ENCODE measurements at regions not wholly inside any gene's neighbourhood (a gene's known extent, or its start where the extent isn't known, plus 50 kb on each side); places are given as distances from the start of the nearest gene placed in this dataset.

DNA sequence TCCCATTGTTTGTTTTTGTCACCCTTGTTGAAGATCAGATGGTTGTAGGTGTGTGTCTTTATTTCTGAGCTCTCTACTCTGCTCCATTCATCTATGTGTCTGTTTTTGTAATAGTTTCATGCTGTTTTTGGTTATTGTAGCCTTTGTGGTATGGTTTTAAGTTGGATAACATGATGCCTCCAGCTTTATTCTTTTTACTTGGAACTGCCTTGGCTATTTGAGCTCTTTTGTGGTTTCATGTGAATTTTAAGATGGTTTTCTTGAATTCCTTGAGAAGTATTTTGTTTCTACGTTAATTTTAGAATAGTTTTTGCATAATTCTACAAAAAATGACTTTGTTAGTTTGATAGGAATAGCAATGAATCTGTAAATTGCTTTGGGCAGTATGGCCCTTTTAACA lies 170.0 kb upstream of the IGFBP3 start:
- Histone ChIP-seq H3K4me2 (ENCODE audit: low read length) (no peak overlapping the region), H3K4me1 (ENCODE audit: control insufficient read depth in 1 of 2, insufficient read depth in 2 of 2, low read length in 2 of 2) (no peaks in the 10 kb centered on the region), H2AFZ (ENCODE audit: low read depth, low read length, poor library complexity, severe bottlenecking) (no peak overlapping the region), H3K36me3 (ENCODE audit: control insufficient read depth in 1 of 2, insufficient read depth in 2 of 2, low read length in 2 of 2) (no peaks in the 10 kb centered on the region), H3K9me2 (ENCODE audit: insufficient read depth) (no peaks in the 10 kb centered on the region), H3K4me3 (replicated peaks in 1 of 2; ENCODE audit: low read depth in 1 of 2, low read length in 2 of 2) (no peak overlapping the region), H3K27me3 (ENCODE audit: insufficient read depth, low read length) (no peaks in the 10 kb centered on the region), H4K20me1 (ENCODE audit: insufficient read depth) (no peaks in the 10 kb centered on the region), H3K9ac (ENCODE audit: low read length) (no peak overlapping the region), H3K9me3 (ENCODE audit: control insufficient read depth in 1 of 2, insufficient read depth in 1 of 2, low read depth in 1 of 2, low read length in 2 of 2) (no peaks in the 10 kb centered on the region), H3K27ac (ENCODE audit: low read depth, low read length) (no peak overlapping the region), H3K79me2 (ENCODE audit: insufficient read depth, low read length) (no peaks in the 10 kb centered on the region)
- TF ChIP-seq ZNF274 (IDR thresholded peaks at IDR 0.05; ENCODE audit: low read depth, low read length) (no peak), ZFX (IDR thresholded peaks at IDR 0.05) (no peak), POLR2A (IDR thresholded peaks at IDR 0.05; ENCODE audit: borderline replicate concordance, extremely low read depth, insufficient read depth, insufficient read length) (no peak), JUND (IDR thresholded peaks at IDR 0.05) (no peak), EGR1 (IDR thresholded peaks at IDR 0.05; ENCODE audit: low read depth) (no peak), FOSL1 (IDR thresholded peaks at IDR 0.05; ENCODE audit: low read depth) (no peak)
- TF ChIP-seq, protein P1, sequence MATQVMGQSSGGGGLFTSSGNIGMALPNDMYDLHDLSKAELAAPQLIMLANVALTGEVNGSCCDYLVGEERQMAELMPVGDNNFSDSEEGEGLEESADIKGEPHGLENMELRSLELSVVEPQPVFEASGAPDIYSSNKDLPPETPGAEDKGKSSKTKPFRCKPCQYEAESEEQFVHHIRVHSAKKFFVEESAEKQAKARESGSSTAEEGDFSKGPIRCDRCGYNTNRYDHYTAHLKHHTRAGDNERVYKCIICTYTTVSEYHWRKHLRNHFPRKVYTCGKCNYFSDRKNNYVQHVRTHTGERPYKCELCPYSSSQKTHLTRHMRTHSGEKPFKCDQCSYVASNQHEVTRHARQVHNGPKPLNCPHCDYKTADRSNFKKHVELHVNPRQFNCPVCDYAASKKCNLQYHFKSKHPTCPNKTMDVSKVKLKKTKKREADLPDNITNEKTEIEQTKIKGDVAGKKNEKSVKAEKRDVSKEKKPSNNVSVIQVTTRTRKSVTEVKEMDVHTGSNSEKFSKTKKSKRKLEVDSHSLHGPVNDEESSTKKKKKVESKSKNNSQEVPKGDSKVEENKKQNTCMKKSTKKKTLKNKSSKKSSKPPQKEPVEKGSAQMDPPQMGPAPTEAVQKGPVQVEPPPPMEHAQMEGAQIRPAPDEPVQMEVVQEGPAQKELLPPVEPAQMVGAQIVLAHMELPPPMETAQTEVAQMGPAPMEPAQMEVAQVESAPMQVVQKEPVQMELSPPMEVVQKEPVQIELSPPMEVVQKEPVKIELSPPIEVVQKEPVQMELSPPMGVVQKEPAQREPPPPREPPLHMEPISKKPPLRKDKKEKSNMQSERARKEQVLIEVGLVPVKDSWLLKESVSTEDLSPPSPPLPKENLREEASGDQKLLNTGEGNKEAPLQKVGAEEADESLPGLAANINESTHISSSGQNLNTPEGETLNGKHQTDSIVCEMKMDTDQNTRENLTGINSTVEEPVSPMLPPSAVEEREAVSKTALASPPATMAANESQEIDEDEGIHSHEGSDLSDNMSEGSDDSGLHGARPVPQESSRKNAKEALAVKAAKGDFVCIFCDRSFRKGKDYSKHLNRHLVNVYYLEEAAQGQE (IDR thresholded peaks at IDR 0.05; ENCODE audit: low read depth) = no peak
- TF ChIP-seq, protein P2, sequence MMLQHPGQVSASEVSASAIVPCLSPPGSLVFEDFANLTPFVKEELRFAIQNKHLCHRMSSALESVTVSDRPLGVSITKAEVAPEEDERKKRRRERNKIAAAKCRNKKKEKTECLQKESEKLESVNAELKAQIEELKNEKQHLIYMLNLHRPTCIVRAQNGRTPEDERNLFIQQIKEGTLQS (IDR thresholded peaks at IDR 0.05) = no peak
- RAD21 ChIA-PET (ENCODE audit: low non-redundant PET in 1 of 2, low total read pairs in 2 of 2, uncharacterized antibody in 2 of 2, unreplicated experiment in 2 of 2) = no interaction called here
- POLR2A ChIA-PET = no interaction called here
- DNase-seq (ENCODE audit: low read depth, low spot score) = no peak
- CTCF ChIA-PET = no interaction called here
- intact Hi-C loops (cut with micrococcal nuclease) = no loop called here
- no TSS peak for BruUV-seq (replicated peaks)
- no peak for ATAC-seq

DNA sequence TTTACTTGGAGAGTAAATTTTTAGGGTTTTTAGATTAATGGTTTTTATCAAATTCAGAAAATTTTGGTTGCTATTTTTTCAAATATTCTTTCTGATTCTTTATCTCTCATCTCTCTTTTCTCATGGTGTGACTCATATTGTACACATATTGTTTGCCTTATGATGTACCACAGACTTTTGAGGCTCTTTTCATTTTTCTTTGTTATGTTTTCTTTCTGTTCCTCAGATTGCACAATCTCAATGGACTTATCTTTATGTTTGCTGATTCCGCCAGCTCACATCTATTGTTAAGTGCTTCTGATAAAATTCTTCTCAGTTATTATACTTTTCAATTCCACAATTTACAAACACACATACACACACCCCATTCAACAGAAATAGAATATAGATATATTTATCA lies 168.2 kb upstream of the IGFBP3 start:
- H3K79me2 ChIP-seq (ENCODE audit: insufficient read depth, low read length) = no peaks in the 10 kb centered on the region
- no peaks in the 10 kb centered on the region for H3K9me2 ChIP-seq (ENCODE audit: insufficient read depth)
- ChIA-PET RAD21 (ENCODE audit: low non-redundant PET in 1 of 2, low total read pairs in 2 of 2, uncharacterized antibody in 2 of 2, unreplicated experiment in 2 of 2) (no interaction called here), CTCF (no interaction called here), POLR2A (no interaction called here)
- H3K27ac ChIP-seq (ENCODE audit: low read depth, low read length) = no peak overlapping the region
- DNase-seq (ENCODE audit: low read depth, low spot score) = no peak
- no peak overlapping the region for H2AFZ ChIP-seq (ENCODE audit: low read depth, low read length, poor library complexity, severe bottlenecking)
- H3K27me3 ChIP-seq (ENCODE audit: insufficient read depth, low read length) = no peaks in the 10 kb centered on the region
- no peaks in the 10 kb centered on the region for H4K20me1 ChIP-seq (ENCODE audit: insufficient read depth)
- H3K4me2 ChIP-seq (ENCODE audit: low read length) = no peak overlapping the region
- H3K4me3 ChIP-seq (replicated peaks in 1 of 2; ENCODE audit: low read depth in 1 of 2, low read length in 2 of 2) = no peak overlapping the region
- H3K9ac ChIP-seq (ENCODE audit: low read length) = no peak overlapping the region
- ATAC-seq = no peak
- no TSS peak for BruUV-seq (replicated peaks)
- H3K4me1 ChIP-seq (ENCODE audit: control insufficient read depth in 1 of 2, insufficient read depth in 2 of 2, low read length in 2 of 2) = no peaks in the 10 kb centered on the region
- no peaks in the 10 kb centered on the region for H3K9me3 ChIP-seq (ENCODE audit: control insufficient read depth in 1 of 2, insufficient read depth in 1 of 2, low read depth in 1 of 2, low read length in 2 of 2)
- no peaks in the 10 kb centered on the region for H3K36me3 ChIP-seq (ENCODE audit: control insufficient read depth in 1 of 2, insufficient read depth in 2 of 2, low read length in 2 of 2)
- intact Hi-C loops (cut with micrococcal nuclease) = no loop called here
- no peak for TF ChIP-seq EZH2phosphoT487 (IDR thresholded peaks at IDR 0.05; ENCODE audit: borderline replicate concordance)
- TF ChIP-seq FOSL1 (IDR thresholded peaks at IDR 0.05; ENCODE audit: low read depth) = no peak
- TF ChIP-seq, protein P3, sequence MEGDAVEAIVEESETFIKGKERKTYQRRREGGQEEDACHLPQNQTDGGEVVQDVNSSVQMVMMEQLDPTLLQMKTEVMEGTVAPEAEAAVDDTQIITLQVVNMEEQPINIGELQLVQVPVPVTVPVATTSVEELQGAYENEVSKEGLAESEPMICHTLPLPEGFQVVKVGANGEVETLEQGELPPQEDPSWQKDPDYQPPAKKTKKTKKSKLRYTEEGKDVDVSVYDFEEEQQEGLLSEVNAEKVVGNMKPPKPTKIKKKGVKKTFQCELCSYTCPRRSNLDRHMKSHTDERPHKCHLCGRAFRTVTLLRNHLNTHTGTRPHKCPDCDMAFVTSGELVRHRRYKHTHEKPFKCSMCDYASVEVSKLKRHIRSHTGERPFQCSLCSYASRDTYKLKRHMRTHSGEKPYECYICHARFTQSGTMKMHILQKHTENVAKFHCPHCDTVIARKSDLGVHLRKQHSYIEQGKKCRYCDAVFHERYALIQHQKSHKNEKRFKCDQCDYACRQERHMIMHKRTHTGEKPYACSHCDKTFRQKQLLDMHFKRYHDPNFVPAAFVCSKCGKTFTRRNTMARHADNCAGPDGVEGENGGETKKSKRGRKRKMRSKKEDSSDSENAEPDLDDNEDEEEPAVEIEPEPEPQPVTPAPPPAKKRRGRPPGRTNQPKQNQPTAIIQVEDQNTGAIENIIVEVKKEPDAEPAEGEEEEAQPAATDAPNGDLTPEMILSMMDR (IDR thresholded peaks at IDR 0.05 in 2 of 3, conservative IDR thresholded peaks at IDR 0.05 in 1 of 3; ENCODE audit: borderline replicate concordance in 1 of 3, insufficient read depth in 1 of 3, low read depth in 2 of 3, low read length in 2 of 3) = no peak
- no peak for TF ChIP-seq CEBPB (IDR thresholded peaks at IDR 0.05; ENCODE audit: low read depth)
- TF ChIP-seq, protein P1 (IDR thresholded peaks at IDR 0.05; ENCODE audit: low read depth) = no peak
- no peak for TF ChIP-seq ZNF274 (IDR thresholded peaks at IDR 0.05; ENCODE audit: low read depth, low read length)
- TF ChIP-seq POLR2AphosphoS5 (IDR thresholded peaks at IDR 0.05; ENCODE audit: low read depth, low read length) = no peak
- no peak for TF ChIP-seq EGR1 (IDR thresholded peaks at IDR 0.05; ENCODE audit: low read depth)
